ENCODE measurements at regions not wholly inside any gene's neighbourhood (a gene's known extent, or its start where the extent isn't known, plus 50 kb on each side); places are given as distances from the start of the nearest gene placed in this dataset.

GRCh38 chrX:97842468-97843199, 958.9 kb downstream of the RPA4 start:
- Histone ChIP-seq H3K9me3 (ENCODE audit: control insufficient read depth, insufficient read depth, low read depth, low read length) (no peaks in the 10 kb centered on the region), H3K4me3 (ENCODE audit: low read depth in 2 of 2, low read length in 2 of 2) (no peak overlapping the region), H3K27ac (ENCODE audit: low read length) (no peak overlapping the region), H3K27me3 (ENCODE audit: control insufficient read depth, insufficient read depth, low read length) (no peaks in the 10 kb centered on the region), H3K4me1 (ENCODE audit: control insufficient read depth, insufficient read depth, low read length) (no peaks in the 10 kb centered on the region), H3K36me3 (ENCODE audit: control insufficient read depth, insufficient read depth, low read length) (no peaks in the 10 kb centered on the region)
- POLR2A ChIA-PET, result no interaction called here
- TF ChIP-seq CTCF (IDR thresholded peaks at IDR 0.05), result no peak
- no peak for DNase-seq (ENCODE audit: low read depth, low spot score)
- intact Hi-C loops (cut with micrococcal nuclease; ENCODE audit: unreplicated experiment), result no loop called here
- CTCF ChIA-PET, result no interaction called here
- ATAC-seq, result no peak
- in situ Hi-C loops (cut with HindIII; ENCODE audit: low pct_unique_long_range_greater_than_20kb, low sequenced_read_pairs), result no loop called here
- BruUV-seq (replicated peaks), result no TSS peak

- H3K9me3 ChIP-seq (ENCODE audit: control insufficient read depth, insufficient read depth, low read depth, low read length), result no peaks in the 10 kb centered on the region
- BruUV-seq (replicated peaks), result no TSS peak
- H3K4me1 ChIP-seq (ENCODE audit: control insufficient read depth, insufficient read depth, low read length), result no peaks in the 10 kb centered on the region
- no peaks in the 10 kb centered on the region for H3K27me3 ChIP-seq (ENCODE audit: control insufficient read depth, insufficient read depth, low read length)
- H3K4me3 ChIP-seq (ENCODE audit: low read depth in 2 of 2, low read length in 2 of 2), result no peak overlapping the region
- no peak for TF ChIP-seq CTCF (IDR thresholded peaks at IDR 0.05)
- no peak for TF ChIP-seq TCF7L2 (IDR thresholded peaks at IDR 0.05; ENCODE audit: low read depth, low read length)
- no peak for TF ChIP-seq REST (IDR thresholded peaks at IDR 0.05; ENCODE audit: insufficient read depth in 1 of 2, low read depth in 2 of 2, low read length in 1 of 2)
- TF ChIP-seq POLR2AphosphoS5 (IDR thresholded peaks at IDR 0.05; ENCODE audit: low read depth, low read length), result no peak
- no peak for TF ChIP-seq SIN3A (IDR thresholded peaks at IDR 0.05; ENCODE audit: borderline replicate concordance, insufficient read depth, low read depth, low read length)
- no peak overlapping the region for H3K27ac ChIP-seq (ENCODE audit: low read length)
- POLR2A ChIA-PET, result no interaction called here
- no peak for DNase-seq (ENCODE audit: low read depth, low spot score)
- intact Hi-C loops (cut with micrococcal nuclease; ENCODE audit: unreplicated experiment) (no loop called here), in situ Hi-C loops (cut with HindIII; ENCODE audit: low pct_unique_long_range_greater_than_20kb, low sequenced_read_pairs) (no loop called here)
- CTCF ChIA-PET, result no interaction called here
- no peak for ATAC-seq
- no peaks in the 10 kb centered on the region for H3K36me3 ChIP-seq (ENCODE audit: control insufficient read depth, insufficient read depth, low read length)
Observed at GRCh38 chrX:97843200-97843811, 959.6 kb downstream of the RPA4 start.
